ENCODE measurements at regions not wholly inside any gene's neighbourhood (a gene's known extent, or its start where the extent isn't known, plus 50 kb on each side); places are given as distances from the start of the nearest gene placed in this dataset.

- Mint-ChIP-seq H3K4me1 (no peaks in the 10 kb centered on the region), H3K27ac (no peak overlapping the region)
- TF ChIP-seq CTCF (IDR thresholded peaks at IDR 0.05; ENCODE audit: unreplicated experiment in 3 of 3): no peak
These were observed 87.1 kb upstream of the FNDC3A start for GRCh38 chr13:48888613-48889012.

GRCh38 chr13:48890391-48890790 lies 85.3 kb upstream of the FNDC3A start:
- no peaks in the 10 kb centered on the region for H3K9me3 Mint-ChIP-seq
- no peak overlapping the region for H3K27ac Mint-ChIP-seq
- TF ChIP-seq CTCF (IDR thresholded peaks at IDR 0.05; ENCODE audit: unreplicated experiment in 3 of 3): no peak
- no peak overlapping the region for H3K4me3 Mint-ChIP-seq
- H3K27me3 Mint-ChIP-seq (ENCODE audit: low read depth): peaks cover 3% of the 10 kb centered on the region
- H3K36me3 Mint-ChIP-seq (ENCODE audit: low read depth): no peaks in the 10 kb centered on the region
- H3K4me1 Mint-ChIP-seq: no peaks in the 10 kb centered on the region

More at GRCh38 chr13:48888613-48889012, 87.1 kb upstream of the FNDC3A start:
- Mint-ChIP-seq H3K9me3 (no peaks in the 10 kb centered on the region), H3K36me3 (ENCODE audit: low read depth) (no peaks in the 10 kb centered on the region), H3K4me3 (no peak overlapping the region), H3K27me3 (ENCODE audit: low read depth) (peaks cover 3% of the 10 kb centered on the region)

- Mint-ChIP-seq H3K4me3 (no peak overlapping the region), H3K36me3 (ENCODE audit: low read depth) (no peaks in the 10 kb centered on the region), H3K9me3 (no peaks in the 10 kb centered on the region), H3K27ac (no peak overlapping the region), H3K4me1 (no peaks in the 10 kb centered on the region), H3K27me3 (ENCODE audit: low read depth) (peaks cover 3% of the 10 kb centered on the region)
- TF ChIP-seq CTCF (IDR thresholded peaks at IDR 0.05; ENCODE audit: unreplicated experiment in 3 of 3): no peak
These were observed 84.1 kb upstream of the FNDC3A start for GRCh38 chr13:48891586-48891985.

GRCh38 chr13:48892053-48892687 lies 83.5 kb upstream of the FNDC3A start:
- Mint-ChIP-seq H3K4me1 (no peaks in the 10 kb centered on the region), H3K9me3 (no peaks in the 10 kb centered on the region), H3K36me3 (ENCODE audit: low read depth) (no peaks in the 10 kb centered on the region), H3K4me3 (no peak overlapping the region), H3K27ac (no peak overlapping the region), H3K27me3 (ENCODE audit: low read depth) (peaks cover 3% of the 10 kb centered on the region)
- no peak for TF ChIP-seq CTCF (IDR thresholded peaks at IDR 0.05; ENCODE audit: unreplicated experiment in 3 of 3)

- Mint-ChIP-seq H3K4me1 (no peaks in the 10 kb centered on the region), H3K27ac (no peak overlapping the region), H3K4me3 (no peak overlapping the region), H3K9me3 (no peaks in the 10 kb centered on the region), H3K27me3 (ENCODE audit: low read depth) (peaks cover 3% of the 10 kb centered on the region), H3K36me3 (ENCODE audit: low read depth) (no peaks in the 10 kb centered on the region)
- TF ChIP-seq CTCF (IDR thresholded peaks at IDR 0.05; ENCODE audit: unreplicated experiment in 3 of 3): no peak
These were observed 83.0 kb upstream of the FNDC3A start for GRCh38 chr13:48892688-48893075.

GRCh38 chr13:48896312-48896711 lies 79.4 kb upstream of the FNDC3A start:
- Mint-ChIP-seq H3K4me1 (no peaks in the 10 kb centered on the region), H3K4me3 (no peak overlapping the region), H3K27me3 (ENCODE audit: low read depth) (no peaks in the 10 kb centered on the region), H3K9me3 (no peaks in the 10 kb centered on the region), H3K36me3 (ENCODE audit: low read depth) (no peaks in the 10 kb centered on the region), H3K27ac (no peak overlapping the region)
- TF ChIP-seq CTCF (IDR thresholded peaks at IDR 0.05; ENCODE audit: unreplicated experiment in 3 of 3): no peak
